Progenitor cell of endocrine pancreas (in vitro differentiated cells): ENCODE measurements at regions not wholly inside any gene's neighbourhood (a gene's known extent, or its start where the extent isn't known, plus 50 kb on each side); places are given as distances from the start of the nearest gene placed in this dataset.

Experiments used
- DNase-seq: peaks from one replicate; pipeline ENCODE4 v3.0.0; 2021; ENCODE audit warnings: low spot score; ENCODE audit not compliant: unreplicated experiment
- H3K27ac Mint-ChIP-seq: 2 replicates; pipeline ENCODE4 v1.8.0; 2021; ENCODE audit warnings: mild to moderate bottlenecking, moderate library complexity, mixed read lengths
- H3K27me3 Mint-ChIP-seq: 2 replicates; pipeline ENCODE4 v1.8.0; 2021; ENCODE audit warnings: mixed read lengths
- H3K36me3 Mint-ChIP-seq: 2 replicates; pipeline ENCODE4 v1.8.0; 2022; ENCODE audit warnings: mixed read lengths; ENCODE audit not compliant: insufficient read depth
- H3K4me1 Mint-ChIP-seq: 2 replicates; pipeline ENCODE4 v1.8.0; 2021; ENCODE audit warnings: low read depth, mixed read lengths
- H3K4me3 Mint-ChIP-seq: 2 replicates; pipeline ENCODE4 v1.8.0; 2021; ENCODE audit warnings: low read depth, mild to moderate bottlenecking, moderate library complexity, mixed read lengths
- H3K9me3 Mint-ChIP-seq: 2 replicates; pipeline ENCODE4 v1.8.0; 2021; ENCODE audit warnings: low read depth, mixed read lengths
- CTCF ChIP-seq: fragments of 200-600 bp; sonication (generic); IDR thresholded peaks from one replicate; pipeline ENCODE4 v1.5.0; 2021; ENCODE audit warnings: antibody characterized with exemption, mild to moderate bottlenecking; ENCODE audit not compliant: unreplicated experiment

- H3K4me1 Mint-ChIP-seq: peaks cover 28% of the 10 kb centered on the region
- H3K4me3 Mint-ChIP-seq: peak overlapping the region; percentile 58
- no peak for TF ChIP-seq CTCF
- no peaks in the 10 kb centered on the region for H3K36me3 Mint-ChIP-seq
- no peak for DNase-seq
- H3K27me3 Mint-ChIP-seq: no peaks in the 10 kb centered on the region
- peaks cover 7% of the 10 kb centered on the region for H3K9me3 Mint-ChIP-seq
- peak overlapping the region; percentile 84 for H3K27ac Mint-ChIP-seq
Measured at GRCh38 chr7:19377611-19378344, 232.6 kb upstream of the FERD3L start.

- peaks cover 7% of the 10 kb centered on the region for H3K9me3 Mint-ChIP-seq
- TF ChIP-seq CTCF: no peak
- no peak for DNase-seq
- no peak overlapping the region for H3K4me3 Mint-ChIP-seq
- H3K27me3 Mint-ChIP-seq: no peaks in the 10 kb centered on the region
- H3K36me3 Mint-ChIP-seq: no peaks in the 10 kb centered on the region
- peaks cover 28% of the 10 kb centered on the region for H3K4me1 Mint-ChIP-seq
- no peak overlapping the region for H3K27ac Mint-ChIP-seq
Measured at GRCh38 chr7:19376538-19376937, 231.3 kb upstream of the FERD3L start.

GRCh38 chr7:19375976-19376375, 230.8 kb upstream of the FERD3L start:
- DNase-seq: no peak
- H3K4me1 Mint-ChIP-seq: peaks cover 28% of the 10 kb centered on the region
- no peaks in the 10 kb centered on the region for H3K27me3 Mint-ChIP-seq
- H3K36me3 Mint-ChIP-seq: no peaks in the 10 kb centered on the region
- TF ChIP-seq CTCF: no peak
- H3K9me3 Mint-ChIP-seq: peaks cover 7% of the 10 kb centered on the region
- no peak overlapping the region for H3K4me3 Mint-ChIP-seq
- H3K27ac Mint-ChIP-seq: no peak overlapping the region

GRCh38 chr7:19373334-19373733, 228.1 kb upstream of the FERD3L start:
- H3K4me3 Mint-ChIP-seq: no peak overlapping the region
- no peak for TF ChIP-seq CTCF
- H3K9me3 Mint-ChIP-seq: peaks cover 7% of the 10 kb centered on the region
- no peaks in the 10 kb centered on the region for H3K27me3 Mint-ChIP-seq
- no peak for DNase-seq
- H3K36me3 Mint-ChIP-seq: no peaks in the 10 kb centered on the region
- no peak overlapping the region for H3K27ac Mint-ChIP-seq
- H3K4me1 Mint-ChIP-seq: peaks cover 18% of the 10 kb centered on the region

GRCh38 chr7:19369806-19370205, 224.6 kb upstream of the FERD3L start:
- peaks cover 9% of the 10 kb centered on the region for H3K4me1 Mint-ChIP-seq
- H3K4me3 Mint-ChIP-seq: no peak overlapping the region
- no peaks in the 10 kb centered on the region for H3K27me3 Mint-ChIP-seq
- no peak for TF ChIP-seq CTCF
- no peak overlapping the region for H3K27ac Mint-ChIP-seq
- no peaks in the 10 kb centered on the region for H3K9me3 Mint-ChIP-seq
- no peaks in the 10 kb centered on the region for H3K36me3 Mint-ChIP-seq
- DNase-seq: no peak
